ENCODE measurements at regions not wholly inside any gene's neighbourhood (a gene's known extent, or its start where the extent isn't known, plus 50 kb on each side); places are given as distances from the start of the nearest gene placed in this dataset.

GRCh38 chr11:87639753-87640364, 535.4 kb downstream of the RAB38 start:
- H3K27me3 ChIP-seq (ENCODE audit: control insufficient read depth, low read length) = no peaks in the 10 kb centered on the region
- H3F3A ChIP-seq (ENCODE audit: control insufficient read depth, insufficient read depth) = no peaks in the 10 kb centered on the region
- H3K4me3 ChIP-seq (ENCODE audit: low read length) = no peak overlapping the region
- no peaks in the 10 kb centered on the region for H3K4me1 ChIP-seq (ENCODE audit: control insufficient read depth, low read length)
- H3K9me2 ChIP-seq (replicated peaks; ENCODE audit: control insufficient read depth, low read length) = no peaks in the 10 kb centered on the region
- no peaks in the 10 kb centered on the region for H3K79me2 ChIP-seq (ENCODE audit: control insufficient read depth, low read length)
- no peak for TF ChIP-seq EZH2phosphoT487 (IDR thresholded peaks at IDR 0.05; ENCODE audit: borderline replicate concordance, low read length)
- no peak for TF ChIP-seq CTCF (IDR thresholded peaks at IDR 0.05; ENCODE audit: low read depth, low read length, poor library complexity, severe bottlenecking)
- H3K4me2 ChIP-seq (ENCODE audit: low read length) = no peak overlapping the region
- no peaks in the 10 kb centered on the region for H3K9me3 ChIP-seq (ENCODE audit: control insufficient read depth, insufficient read depth, low read length)
- H4K20me1 ChIP-seq (ENCODE audit: control insufficient read depth, insufficient read depth, low read depth, low read length) = no peaks in the 10 kb centered on the region
- no peaks in the 10 kb centered on the region for H3K36me3 ChIP-seq (ENCODE audit: control insufficient read depth, low read length)
- H3K27ac ChIP-seq (ENCODE audit: low read depth, low read length) = no peak overlapping the region

- TF ChIP-seq CTCF (IDR thresholded peaks at IDR 0.05; ENCODE audit: low read depth, low read length, poor library complexity, severe bottlenecking) (no peak), EZH2phosphoT487 (IDR thresholded peaks at IDR 0.05; ENCODE audit: borderline replicate concordance, low read length) (no peak)
- H3K36me3 ChIP-seq (ENCODE audit: control insufficient read depth, low read length) = no peaks in the 10 kb centered on the region
- no peaks in the 10 kb centered on the region for H3K9me3 ChIP-seq (ENCODE audit: control insufficient read depth, insufficient read depth, low read length)
- no peaks in the 10 kb centered on the region for H3K27me3 ChIP-seq (ENCODE audit: control insufficient read depth, low read length)
- H3K4me1 ChIP-seq (ENCODE audit: control insufficient read depth, low read length) = no peaks in the 10 kb centered on the region
- H3K79me2 ChIP-seq (ENCODE audit: control insufficient read depth, low read length) = no peaks in the 10 kb centered on the region
- H3F3A ChIP-seq (ENCODE audit: control insufficient read depth, insufficient read depth) = no peaks in the 10 kb centered on the region
- H3K4me2 ChIP-seq (ENCODE audit: low read length) = no peak overlapping the region
- no peak overlapping the region for H3K4me3 ChIP-seq (ENCODE audit: low read length)
- no peaks in the 10 kb centered on the region for H3K9me2 ChIP-seq (replicated peaks; ENCODE audit: control insufficient read depth, low read length)
- H4K20me1 ChIP-seq (ENCODE audit: control insufficient read depth, insufficient read depth, low read depth, low read length) = no peaks in the 10 kb centered on the region
- no peak overlapping the region for H3K27ac ChIP-seq (ENCODE audit: low read depth, low read length)
Observed at GRCh38 chr11:87635001-87635400, 540.2 kb downstream of the RAB38 start.

- H3K79me2 ChIP-seq (ENCODE audit: control insufficient read depth, low read length) = no peaks in the 10 kb centered on the region
- TF ChIP-seq CTCF (IDR thresholded peaks at IDR 0.05; ENCODE audit: low read depth, low read length, poor library complexity, severe bottlenecking) (no peak), EZH2phosphoT487 (IDR thresholded peaks at IDR 0.05; ENCODE audit: borderline replicate concordance, low read length) (no peak)
- H3K27me3 ChIP-seq (ENCODE audit: control insufficient read depth, low read length) = no peaks in the 10 kb centered on the region
- no peak overlapping the region for H3K27ac ChIP-seq (ENCODE audit: low read depth, low read length)
- no peaks in the 10 kb centered on the region for H3K9me3 ChIP-seq (ENCODE audit: control insufficient read depth, insufficient read depth, low read length)
- no peaks in the 10 kb centered on the region for H3K9me2 ChIP-seq (replicated peaks; ENCODE audit: control insufficient read depth, low read length)
- no peak overlapping the region for H3K4me3 ChIP-seq (ENCODE audit: low read length)
- no peaks in the 10 kb centered on the region for H3F3A ChIP-seq (ENCODE audit: control insufficient read depth, insufficient read depth)
- no peaks in the 10 kb centered on the region for H4K20me1 ChIP-seq (ENCODE audit: control insufficient read depth, insufficient read depth, low read depth, low read length)
- no peak overlapping the region for H3K4me2 ChIP-seq (ENCODE audit: low read length)
- H3K36me3 ChIP-seq (ENCODE audit: control insufficient read depth, low read length) = no peaks in the 10 kb centered on the region
- H3K4me1 ChIP-seq (ENCODE audit: control insufficient read depth, low read length) = no peaks in the 10 kb centered on the region
Observed at GRCh38 chr11:87634331-87634730, 540.9 kb downstream of the RAB38 start.
